ENCODE measurements at regions not wholly inside any gene's neighbourhood (a gene's known extent, or its start where the extent isn't known, plus 50 kb on each side); places are given as distances from the start of the nearest gene placed in this dataset.
"Not testable (repeated sequence)": the region's sequence is repeated elsewhere in the genome, so short reads cannot be mapped to it uniquely, and the experiment has no call there.

DNA sequence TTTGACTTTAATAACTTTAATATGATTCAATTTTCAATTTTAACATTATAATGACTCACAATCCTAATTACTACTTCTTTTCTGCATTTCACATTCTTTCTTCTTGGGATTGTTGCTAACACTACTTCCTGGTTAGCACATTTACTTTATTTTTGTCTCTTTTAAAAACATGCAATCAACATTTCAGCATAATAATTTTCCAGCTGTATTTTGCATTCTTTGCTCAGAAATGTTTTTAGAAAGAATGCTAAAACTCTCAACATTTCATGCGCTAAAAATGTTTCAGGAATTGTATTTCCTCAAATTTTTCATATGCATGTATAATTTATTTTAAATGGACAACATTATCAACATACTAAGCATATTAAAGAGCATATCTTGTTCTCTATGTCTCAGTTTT is 1302.1 kb upstream of the GJE1 start:
- no peak for DNase-seq (ENCODE audit: low spot score)

DNA sequence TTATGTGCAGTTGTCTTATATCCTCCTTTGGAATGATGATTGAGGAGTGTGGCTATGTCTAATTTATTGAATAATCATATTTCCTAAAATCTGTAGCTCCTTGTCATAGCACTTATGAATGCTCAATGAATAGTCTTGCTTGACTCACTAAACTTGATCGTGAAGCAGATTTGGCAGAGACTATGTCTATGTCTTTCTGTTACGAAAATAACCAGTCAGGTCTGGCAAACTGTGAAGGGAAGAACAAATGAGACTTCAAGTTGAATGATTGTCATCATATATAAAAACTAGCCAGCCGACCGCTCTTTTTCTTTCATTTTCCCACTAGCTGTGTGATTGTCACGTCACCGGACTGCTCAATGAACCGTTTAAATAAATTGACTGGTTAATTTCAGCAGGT is 1303.9 kb upstream of the GJE1 start:
- DNase-seq (ENCODE audit: low spot score): no peak

DNA sequence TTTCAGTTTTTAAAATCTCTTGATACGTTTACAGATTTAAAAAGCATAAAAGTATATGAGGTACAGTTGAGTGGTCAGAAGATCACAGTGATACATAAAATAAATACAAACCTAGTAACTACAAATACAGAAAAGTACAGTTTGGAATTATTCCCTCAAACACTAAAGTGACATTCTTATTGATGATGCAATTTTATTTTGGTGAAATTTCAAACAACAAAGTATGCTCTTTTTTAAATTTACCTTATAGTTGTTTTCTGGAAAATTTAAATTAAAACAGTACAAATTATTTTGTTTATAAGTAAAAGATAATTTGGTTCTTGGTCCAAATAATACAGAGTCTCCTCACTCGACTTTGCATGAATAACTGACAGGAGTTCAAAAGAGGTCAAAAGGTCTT is 1305.1 kb upstream of the GJE1 start:
- no peak for DNase-seq (ENCODE audit: low spot score)

DNA sequence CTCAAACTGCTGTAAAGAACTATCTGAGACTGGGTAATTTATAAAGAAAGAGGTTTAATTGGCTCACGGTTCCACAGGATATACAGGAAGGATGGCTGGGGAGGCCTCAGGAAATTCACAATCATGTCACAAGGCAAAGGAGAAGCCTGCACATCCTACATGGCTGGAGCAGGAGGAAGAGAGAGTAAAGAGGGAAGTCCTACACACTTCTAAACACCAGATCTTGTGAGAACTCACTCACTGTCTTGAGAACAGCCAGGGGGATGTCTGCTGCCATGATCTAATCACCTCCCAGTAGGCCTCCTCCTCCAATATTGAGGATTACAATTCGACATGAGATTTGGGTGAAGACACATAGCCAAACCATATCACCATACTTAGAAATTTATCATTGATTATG is 1307.0 kb upstream of the GJE1 start:
- DNase-seq (ENCODE audit: low spot score): no peak

- no peak for DNase-seq (ENCODE audit: low spot score)
These were observed 1308.1 kb upstream of the GJE1 start for GRCh38 chr6:140824595-140824994.

DNA sequence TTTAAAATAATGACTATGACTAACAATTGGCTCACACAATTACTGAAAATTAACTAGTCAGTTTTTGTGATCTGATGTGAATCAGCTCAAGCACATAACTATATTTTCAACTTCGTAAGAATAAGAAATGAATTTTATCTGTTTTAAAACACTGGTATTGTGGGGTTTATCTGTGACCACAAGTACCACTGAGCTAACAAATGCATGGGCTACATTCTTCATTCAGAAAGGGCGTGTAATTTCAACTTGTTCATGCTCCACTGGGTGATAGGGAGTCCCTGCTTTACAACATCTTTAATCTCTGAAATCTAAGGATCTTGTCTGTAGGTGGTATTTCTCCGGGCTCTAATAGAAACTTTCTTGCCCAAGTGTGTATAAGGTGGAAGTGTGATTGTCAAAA is 1311.5 kb upstream of the GJE1 start:
- DNase-seq (ENCODE audit: low spot score): no peak

- DNase-seq (ENCODE audit: low spot score): no peak
These were observed 1315.5 kb upstream of the GJE1 start for GRCh38 chr6:140817176-140817575.

DNA sequence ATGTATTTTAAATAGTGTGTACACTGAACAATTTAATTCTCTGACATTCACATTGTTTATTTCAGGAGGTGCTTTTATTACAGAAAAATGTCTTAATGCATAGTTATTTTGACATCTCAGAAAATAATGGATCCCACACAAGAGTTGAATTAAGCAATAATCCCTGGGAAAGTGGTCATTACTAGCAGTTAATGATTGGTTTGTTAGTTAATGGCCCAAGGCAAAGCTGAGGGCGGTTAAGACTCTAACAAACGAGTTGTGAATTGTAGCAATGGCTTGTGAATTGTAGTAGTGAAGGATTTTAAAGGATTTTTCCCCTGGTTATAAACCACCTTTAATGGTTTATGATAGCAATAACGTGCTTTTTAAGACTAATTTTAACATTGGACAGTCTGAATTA is 1316.0 kb upstream of the GJE1 start:
- no peak for DNase-seq (ENCODE audit: low spot score)

DNA sequence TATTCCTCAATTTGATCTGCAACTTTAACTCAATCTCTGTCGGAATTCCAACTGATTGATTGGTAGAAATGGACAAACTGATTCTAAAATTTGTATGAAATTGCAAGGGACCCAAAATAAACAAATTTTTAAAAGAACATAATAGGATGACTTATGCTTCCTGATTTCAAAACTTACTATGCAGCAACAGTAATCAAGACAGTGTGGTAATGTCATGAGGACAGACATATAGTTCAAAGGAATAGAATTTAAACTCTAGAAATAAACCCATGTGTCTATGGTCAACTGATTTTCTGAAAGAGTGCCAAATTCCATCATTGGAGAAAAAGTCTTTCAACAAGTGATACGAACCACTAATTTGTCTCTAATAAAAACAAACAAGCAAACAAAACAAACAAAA is 1320.1 kb upstream of the GJE1 start:
- no peak for DNase-seq (ENCODE audit: low spot score)

DNA sequence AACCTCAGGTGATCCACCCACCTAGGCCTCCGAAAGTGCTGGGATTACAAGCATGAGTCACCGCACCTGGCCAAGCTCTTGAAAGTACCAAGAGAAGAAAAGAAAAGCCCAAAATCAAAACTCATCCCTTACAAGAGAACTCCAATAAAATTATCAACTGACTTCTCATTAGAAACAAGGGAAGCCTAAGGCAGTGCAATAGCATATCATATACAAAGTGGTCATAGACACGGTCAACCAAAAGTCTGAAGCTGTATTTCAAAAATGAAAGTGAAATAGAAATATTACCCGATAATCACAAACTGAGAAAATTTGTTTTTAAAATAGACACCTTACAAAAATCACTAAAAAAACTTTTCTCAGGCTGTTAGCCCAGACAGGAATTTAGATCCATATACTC is 1321.1 kb upstream of the GJE1 start:
- no peak for DNase-seq (ENCODE audit: low spot score)

- DNase-seq (ENCODE audit: low spot score): no peak
These were observed 1323.0 kb upstream of the GJE1 start for GRCh38 chr6:140809694-140810101.

GRCh38 chr6:140806431-140806830 is 1326.3 kb upstream of the GJE1 start:
- peak; percentile 6 for DNase-seq (ENCODE audit: low spot score)

GRCh38 chr6:140794544-140794943 is 1338.2 kb upstream of the GJE1 start:
- DNase-seq (ENCODE audit: low spot score): no peak

DNA sequence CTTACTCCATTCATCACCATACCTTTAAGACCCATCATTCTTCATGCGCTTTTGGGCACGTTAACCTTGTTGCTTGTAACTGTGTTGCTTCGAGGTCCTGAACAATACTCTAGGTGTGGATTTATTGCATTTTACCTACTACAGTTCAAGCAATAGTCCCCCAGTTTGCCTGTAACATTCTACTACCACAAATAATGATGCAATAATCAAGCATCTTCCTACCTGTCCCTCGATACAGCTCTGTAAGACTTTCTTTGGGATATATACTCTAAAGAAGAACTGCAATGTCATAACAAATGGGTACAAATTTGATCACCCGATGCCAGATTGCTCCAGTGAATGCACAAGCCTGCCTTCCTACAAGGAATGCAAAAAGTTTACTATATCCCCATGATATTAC is 1342.6 kb upstream of the GJE1 start:
- DNase-seq (ENCODE audit: low spot score): no peak

GRCh38 chr6:140789466-140789865 is 1343.3 kb upstream of the GJE1 start:
- no peak for DNase-seq (ENCODE audit: low spot score)

DNA sequence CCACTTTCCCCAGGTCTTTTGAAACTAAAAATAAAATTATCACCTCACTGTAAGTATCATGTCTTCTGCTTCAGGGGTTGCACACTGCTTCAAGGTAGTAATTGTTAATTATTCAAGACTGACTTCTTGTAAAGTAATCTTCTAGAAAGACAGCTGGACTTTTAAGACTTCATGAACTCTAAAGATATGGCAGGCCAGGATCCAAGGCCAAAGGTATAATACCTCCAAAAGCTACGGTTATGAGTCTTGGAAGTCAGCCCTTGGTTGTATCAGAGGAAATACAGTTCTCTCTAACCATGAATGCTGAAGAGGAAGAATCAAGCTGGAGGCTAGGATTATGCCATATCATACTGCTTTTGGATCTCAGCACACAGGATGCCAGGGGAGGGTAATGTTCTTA is 1346.8 kb upstream of the GJE1 start:
- DNase-seq (ENCODE audit: low spot score): no peak

DNA sequence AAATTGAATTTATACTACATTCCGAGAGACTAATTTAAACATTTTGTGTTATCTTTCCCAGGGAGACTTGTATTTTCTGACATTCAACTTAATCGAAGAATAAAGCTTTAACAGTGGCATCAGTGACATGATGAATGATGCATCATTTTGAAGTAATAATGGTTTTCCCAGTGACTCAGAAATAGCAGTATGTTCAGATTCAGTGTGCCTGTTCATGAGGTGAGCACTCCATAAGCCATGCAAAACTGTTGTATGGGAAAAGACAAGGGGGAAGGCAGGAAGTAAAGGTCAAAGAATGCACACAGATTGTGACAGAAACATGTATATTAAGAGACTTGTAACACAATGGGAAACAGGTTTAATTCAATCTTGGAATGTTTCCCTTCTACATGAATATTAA is 1348.2 kb upstream of the GJE1 start:
- DNase-seq (ENCODE audit: low spot score): peak; percentile 16

- not testable (repeated sequence) for DNase-seq (ENCODE audit: low spot score)
These were observed 1349.2 kb upstream of the GJE1 start for GRCh38 chr6:140783504-140783903.

DNA sequence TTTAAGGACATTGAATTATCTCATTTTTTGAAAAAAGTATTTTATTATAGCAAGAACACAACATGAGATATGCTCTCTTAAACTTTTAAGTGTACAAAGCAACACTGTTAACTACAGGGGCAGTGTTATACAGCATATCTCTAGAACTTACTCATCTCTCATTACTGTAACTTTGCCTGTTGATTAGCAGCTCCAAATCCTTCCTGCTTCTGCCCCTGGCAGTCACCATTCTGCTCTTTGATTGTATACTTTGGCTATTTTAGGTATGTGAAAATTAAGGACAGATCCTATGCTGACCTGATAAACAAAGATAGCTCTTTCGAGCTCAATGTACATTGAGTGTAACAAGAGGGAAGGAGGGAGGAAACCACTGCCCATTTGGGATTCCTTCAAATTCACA is 1349.8 kb upstream of the GJE1 start:
- no peak for DNase-seq (ENCODE audit: low spot score)

GRCh38 chr6:140779991-140780596 is 1352.6 kb upstream of the GJE1 start:
- no peak for DNase-seq (ENCODE audit: low spot score)

DNA sequence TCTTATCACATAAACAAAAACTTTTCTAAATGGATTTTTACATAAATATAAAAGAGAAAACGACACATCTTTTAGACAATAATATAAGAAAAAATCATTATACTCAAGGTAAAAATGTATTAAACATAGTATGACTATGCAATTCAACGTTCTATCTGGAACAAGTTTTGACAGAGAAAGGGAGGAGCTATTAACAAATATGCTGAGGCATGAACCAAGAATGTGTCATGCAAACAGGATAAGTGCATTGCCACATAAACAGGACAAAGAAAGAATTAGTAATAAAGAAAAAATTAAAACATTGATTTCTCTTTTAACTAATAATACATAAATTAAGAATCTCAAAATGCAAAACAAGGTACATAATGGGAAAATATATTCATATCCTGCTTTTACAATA is 1353.4 kb upstream of the GJE1 start:
- no peak for DNase-seq (ENCODE audit: low spot score)

- no peak for DNase-seq (ENCODE audit: low spot score)
These were observed 1354.9 kb upstream of the GJE1 start for GRCh38 chr6:140777780-140778179.

DNA sequence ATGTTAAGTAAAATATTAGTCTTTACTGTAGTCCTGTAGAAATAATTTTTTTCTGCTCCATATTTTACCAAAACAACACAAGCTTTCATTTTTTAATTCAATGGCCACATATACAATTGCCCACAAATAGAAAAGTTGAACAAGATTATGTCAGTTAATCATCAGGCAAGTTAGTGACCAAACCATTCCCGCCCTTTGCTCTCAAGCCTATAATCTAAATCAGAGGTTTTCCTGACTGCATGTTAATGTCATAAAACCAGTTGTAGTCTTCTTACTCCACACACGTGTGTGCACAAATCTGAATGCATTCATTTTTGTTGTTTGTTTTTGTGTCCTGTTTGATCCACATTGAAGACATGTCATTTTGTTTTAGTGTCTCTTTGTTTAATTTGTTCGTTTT is 1357.7 kb upstream of the GJE1 start:
- DNase-seq (ENCODE audit: low spot score): no peak

DNA sequence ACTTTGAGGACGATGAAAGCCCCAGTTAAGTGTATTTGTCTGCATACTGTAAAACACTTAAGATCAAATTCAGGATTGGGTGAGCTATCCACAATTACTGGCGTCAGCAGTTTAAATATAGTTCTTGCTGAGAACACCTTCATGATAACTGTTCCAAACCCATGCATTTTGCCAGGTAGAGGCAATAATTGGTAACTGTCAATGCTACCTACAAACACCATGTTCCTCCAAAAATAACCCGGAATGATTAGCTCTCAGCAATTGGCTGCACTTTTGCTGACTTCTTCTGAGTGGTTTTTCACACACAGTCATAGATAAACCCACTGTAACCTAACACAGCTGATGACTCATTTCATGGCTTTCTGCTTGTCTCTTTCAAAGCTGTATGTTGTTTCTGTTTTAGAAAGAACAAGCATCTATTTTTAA is 1358.6 kb upstream of the GJE1 start:
- peak; percentile 44 for DNase-seq (ENCODE audit: low spot score)

DNA sequence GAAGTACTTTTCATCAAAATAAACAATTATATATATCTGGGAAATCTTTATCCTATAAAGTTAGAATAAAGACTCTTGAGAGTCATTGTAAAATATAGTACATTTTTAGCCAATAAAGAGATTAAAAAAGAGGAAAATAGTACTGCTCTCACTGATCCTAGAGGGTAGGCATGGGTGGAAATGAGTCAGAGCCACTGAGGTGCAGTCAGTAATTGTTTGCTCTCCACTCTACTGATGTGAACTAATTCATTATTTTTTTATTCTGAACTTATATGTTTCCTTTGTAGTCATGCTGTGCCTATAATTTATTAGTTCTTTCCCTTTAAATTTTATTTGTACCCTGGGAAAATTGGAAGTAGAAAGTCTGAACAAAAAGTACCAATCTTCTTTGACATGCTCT is 1359.4 kb upstream of the GJE1 start:
- DNase-seq (ENCODE audit: low spot score): peak; percentile 40

Measured in kidney capillary endothelial cell (primary cell).